Lower leg skin (tissue), 4 donors: ENCODE measurements at regions not wholly inside any gene's neighbourhood (a gene's known extent, or its start where the extent isn't known, plus 50 kb on each side); places are given as distances from the start of the nearest gene placed in this dataset.
"Not testable (repeated sequence)": the region's sequence is repeated elsewhere in the genome, so short reads cannot be mapped to it uniquely, and the experiment has no call there.

ENCODE experiments used
- DNase-seq, 2 donors: peaks; one replicate each; pipeline ENCODE4 v3.0.0-alpha.2; 2019; ENCODE audit warnings: low spot score in 2 of 2
- H3K4me3 ChIP-seq: fragments of 200-600 bp; sonication (generic); 2 replicates; pipeline ENCODE4 v1.5.1; 2017; ENCODE audit warnings: mild to moderate bottlenecking, low read depth; ENCODE audit not compliant: poor library complexity, severe bottlenecking
- POLR2A ChIP-seq, 2 donors: fragments of 450-650 bp; IDR thresholded peaks; one replicate each; pipeline ENCODE4 v1.6.1; 2016 to 2017; ENCODE audit warnings: antibody characterized with exemption in 2 of 2, mild to moderate bottlenecking in 1 of 2, moderate library complexity in 1 of 2
- WGBS, 2 donors: methylation state at CpG; one replicate each; pipeline ENCODE4 v1.1.5; 2018; 5-methylcytosine and 5-hydroxymethylcytosine counted together
- intact Hi-C: fragments of 100-400 bp; cut with DNase I; formaldehyde crosslinking; loops from one replicate; pipeline ENCODE4 v1.15.0; 2023; ENCODE audit warnings: low total_unique reads
- TF ChIP-seq, protein P1 (sequence below), 3 donors: fragments of 450-650 bp; IDR thresholded peaks; one replicate each; pipeline ENCODE4 v1.5.1; 2016; ENCODE audit warnings: antibody characterized with exemption in 3 of 3, mild to moderate bottlenecking in 3 of 3, moderate library complexity in 2 of 3

DNA sequence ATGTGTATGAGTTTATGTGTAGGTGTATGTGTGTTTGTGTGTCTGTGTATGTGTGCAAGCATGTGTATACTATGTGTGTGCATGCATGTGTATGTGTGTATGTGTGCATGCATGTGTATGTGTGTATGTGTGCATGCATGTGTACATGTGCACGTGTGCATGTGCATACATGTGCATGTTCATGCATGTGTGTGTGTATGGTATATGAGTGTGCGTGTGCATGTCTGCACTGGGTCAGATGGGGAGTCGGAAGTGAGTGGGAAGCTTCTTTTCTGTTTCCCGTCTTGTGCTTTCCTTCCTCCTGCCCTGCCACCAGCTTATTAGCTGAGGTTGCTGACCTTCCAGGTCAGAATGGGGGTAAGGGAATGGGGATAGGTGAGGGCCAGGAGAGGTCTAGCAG lies 174.7 kb downstream of the MAP2K4 start:
- no peak for DNase-seq
- WGBS, 2 donors, result 65 to 66% methylated on average over 4 of the region's 4 CpGs
- TF ChIP-seq POLR2A (IDR thresholded peaks at IDR 0.05), result no peak
- TF ChIP-seq, protein P1, sequence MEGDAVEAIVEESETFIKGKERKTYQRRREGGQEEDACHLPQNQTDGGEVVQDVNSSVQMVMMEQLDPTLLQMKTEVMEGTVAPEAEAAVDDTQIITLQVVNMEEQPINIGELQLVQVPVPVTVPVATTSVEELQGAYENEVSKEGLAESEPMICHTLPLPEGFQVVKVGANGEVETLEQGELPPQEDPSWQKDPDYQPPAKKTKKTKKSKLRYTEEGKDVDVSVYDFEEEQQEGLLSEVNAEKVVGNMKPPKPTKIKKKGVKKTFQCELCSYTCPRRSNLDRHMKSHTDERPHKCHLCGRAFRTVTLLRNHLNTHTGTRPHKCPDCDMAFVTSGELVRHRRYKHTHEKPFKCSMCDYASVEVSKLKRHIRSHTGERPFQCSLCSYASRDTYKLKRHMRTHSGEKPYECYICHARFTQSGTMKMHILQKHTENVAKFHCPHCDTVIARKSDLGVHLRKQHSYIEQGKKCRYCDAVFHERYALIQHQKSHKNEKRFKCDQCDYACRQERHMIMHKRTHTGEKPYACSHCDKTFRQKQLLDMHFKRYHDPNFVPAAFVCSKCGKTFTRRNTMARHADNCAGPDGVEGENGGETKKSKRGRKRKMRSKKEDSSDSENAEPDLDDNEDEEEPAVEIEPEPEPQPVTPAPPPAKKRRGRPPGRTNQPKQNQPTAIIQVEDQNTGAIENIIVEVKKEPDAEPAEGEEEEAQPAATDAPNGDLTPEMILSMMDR (IDR thresholded peaks at IDR 0.05), result no peak
- no peak overlapping the region for H3K4me3 ChIP-seq
- intact Hi-C loops, result no loop called here

- no peak overlapping the region for H3K4me3 ChIP-seq
- TF ChIP-seq, protein P1 (IDR thresholded peaks at IDR 0.05), result no peak
- TF ChIP-seq POLR2A (IDR thresholded peaks at IDR 0.05), result no peak
- 69 to 73% methylated on average over 4 of the region's 4 CpGs for WGBS, 2 donors
- DNase-seq, result no peak
- intact Hi-C loops, result no loop called here
Measured at GRCh38 chr17:12201294-12201880, 180.7 kb downstream of the MAP2K4 start.

- no peak overlapping the region for H3K4me3 ChIP-seq
- 48 to 51% methylated on average over 2 of the region's 2 CpGs for WGBS, 2 donors
- intact Hi-C loops, result no loop called here
- TF ChIP-seq, protein P1 (IDR thresholded peaks at IDR 0.05), result no peak
- TF ChIP-seq POLR2A (IDR thresholded peaks at IDR 0.05), result no peak
- no peak for DNase-seq
Measured at GRCh38 chr17:12209632-12210191, 189.0 kb downstream of the MAP2K4 start.

DNA sequence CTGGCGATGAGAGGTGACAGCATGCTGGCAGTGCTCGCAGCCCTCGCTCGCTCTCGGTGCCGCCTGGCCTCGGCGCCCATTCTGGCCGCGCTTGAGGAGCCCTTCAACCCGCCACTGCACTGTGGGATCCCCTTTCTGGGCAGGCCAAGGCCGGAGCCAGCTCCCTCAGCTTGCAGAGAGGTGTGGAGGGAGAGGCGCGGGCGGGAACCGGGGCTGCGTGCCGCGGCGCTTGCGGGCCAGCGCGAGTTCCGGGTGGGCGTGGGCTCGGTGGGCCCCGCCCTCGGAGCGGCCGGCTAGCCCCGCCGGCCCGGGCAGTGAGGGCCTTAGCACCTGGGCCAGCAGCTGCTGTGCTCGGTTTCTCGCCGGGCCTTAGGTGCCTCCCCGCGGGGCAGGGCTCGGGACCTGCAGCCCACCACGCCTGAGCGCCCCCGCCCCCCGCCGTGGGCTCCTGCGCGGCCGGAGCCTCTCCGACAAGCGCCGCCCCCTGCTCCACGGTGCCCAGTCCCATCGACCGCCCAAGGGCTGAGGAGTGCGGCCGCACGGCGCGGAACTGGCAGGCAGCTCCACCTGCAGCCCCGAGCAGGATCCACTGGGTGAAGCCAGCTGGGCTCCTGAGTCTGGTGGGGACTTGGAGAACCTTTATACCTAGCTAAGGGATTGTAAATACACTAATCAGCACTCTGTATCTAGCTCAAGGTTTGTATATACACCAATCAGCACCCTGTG lies 200.2 kb downstream of the MAP2K4 start:
- H3K4me3 ChIP-seq, intact Hi-C loops, DNase-seq: not testable (repeated sequence)
- 94 to 96% methylated on average over 52 to 58 of the region's 59 CpGs for WGBS, 2 donors

- 77 to 80% methylated on average over 4 of the region's 4 CpGs for WGBS, 2 donors
- no peak overlapping the region for H3K4me3 ChIP-seq
- intact Hi-C loops, result no loop called here
- no peak for TF ChIP-seq POLR2A (IDR thresholded peaks at IDR 0.05)
- TF ChIP-seq, protein P1 (IDR thresholded peaks at IDR 0.05), result no peak
- DNase-seq, result no peak
Measured at GRCh38 chr17:12222392-12222791, 201.7 kb downstream of the MAP2K4 start.

DNA sequence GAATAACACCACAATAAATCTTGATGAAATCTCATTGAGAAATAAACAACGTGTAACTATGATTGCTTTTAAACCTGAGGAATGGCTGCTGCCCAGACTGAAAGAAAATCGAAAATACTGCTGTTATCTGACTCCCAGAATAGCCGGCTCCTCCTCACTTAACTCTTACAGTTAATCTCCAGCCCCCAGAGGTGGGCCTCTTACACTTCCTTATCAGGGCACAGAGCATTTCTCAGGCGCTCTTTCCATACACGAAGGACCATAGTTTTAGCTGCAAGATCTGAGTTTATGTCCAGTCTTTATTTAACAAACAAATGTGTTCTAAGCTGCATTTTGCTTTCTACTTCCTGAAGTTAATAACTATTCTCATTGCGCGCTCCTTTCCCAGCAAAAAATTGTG lies 206.9 kb downstream of the MAP2K4 start:
- no peak for DNase-seq
- no peak overlapping the region for H3K4me3 ChIP-seq
- TF ChIP-seq POLR2A (IDR thresholded peaks at IDR 0.05), result no peak
- TF ChIP-seq, protein P1 (IDR thresholded peaks at IDR 0.05), result no peak
- 66 to 71% methylated on average over 7 of the region's 7 CpGs for WGBS, 2 donors
- intact Hi-C loops, result no loop called here
